ENCODE measurements at regions not wholly inside any gene's neighbourhood (a gene's known extent, or its start where the extent isn't known, plus 50 kb on each side); places are given as distances from the start of the nearest gene placed in this dataset.

DNA sequence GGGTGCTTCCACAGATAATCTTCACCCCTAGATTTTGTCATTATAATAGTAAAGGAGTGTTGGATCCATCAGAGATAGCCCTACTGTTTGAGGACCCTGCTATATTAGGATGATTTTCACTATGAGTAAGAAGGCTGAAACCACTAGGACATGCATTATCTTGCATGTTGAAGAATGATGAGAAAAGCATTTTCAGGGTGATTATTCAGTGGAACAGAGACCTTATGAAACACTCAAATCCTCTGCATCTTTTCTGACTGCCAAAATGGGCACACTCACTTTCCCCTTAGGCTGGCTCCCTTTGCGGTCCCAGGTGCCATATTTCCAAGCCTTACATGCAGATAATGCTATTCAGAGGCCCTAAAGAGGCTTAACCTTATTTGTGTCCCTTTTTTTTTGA is 296.9 kb downstream of the RND3 start:
- H3K27me3 ChIP-seq: no peaks in the 10 kb centered on the region
- H3K36me3 ChIP-seq (ENCODE audit: low read depth, missing control alignments): no peaks in the 10 kb centered on the region
- intact Hi-C loops (cut with DNase I; ENCODE audit: low total_unique reads): no loop called here
- H3K4me1 ChIP-seq: no peaks in the 10 kb centered on the region
- H3K9me3 ChIP-seq: no peaks in the 10 kb centered on the region
- H3K4me3 ChIP-seq: no peak overlapping the region
- no peak for DNase-seq
- TF ChIP-seq POLR2A (IDR thresholded peaks at IDR 0.05): no peak
- TF ChIP-seq, protein P1, sequence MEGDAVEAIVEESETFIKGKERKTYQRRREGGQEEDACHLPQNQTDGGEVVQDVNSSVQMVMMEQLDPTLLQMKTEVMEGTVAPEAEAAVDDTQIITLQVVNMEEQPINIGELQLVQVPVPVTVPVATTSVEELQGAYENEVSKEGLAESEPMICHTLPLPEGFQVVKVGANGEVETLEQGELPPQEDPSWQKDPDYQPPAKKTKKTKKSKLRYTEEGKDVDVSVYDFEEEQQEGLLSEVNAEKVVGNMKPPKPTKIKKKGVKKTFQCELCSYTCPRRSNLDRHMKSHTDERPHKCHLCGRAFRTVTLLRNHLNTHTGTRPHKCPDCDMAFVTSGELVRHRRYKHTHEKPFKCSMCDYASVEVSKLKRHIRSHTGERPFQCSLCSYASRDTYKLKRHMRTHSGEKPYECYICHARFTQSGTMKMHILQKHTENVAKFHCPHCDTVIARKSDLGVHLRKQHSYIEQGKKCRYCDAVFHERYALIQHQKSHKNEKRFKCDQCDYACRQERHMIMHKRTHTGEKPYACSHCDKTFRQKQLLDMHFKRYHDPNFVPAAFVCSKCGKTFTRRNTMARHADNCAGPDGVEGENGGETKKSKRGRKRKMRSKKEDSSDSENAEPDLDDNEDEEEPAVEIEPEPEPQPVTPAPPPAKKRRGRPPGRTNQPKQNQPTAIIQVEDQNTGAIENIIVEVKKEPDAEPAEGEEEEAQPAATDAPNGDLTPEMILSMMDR (IDR thresholded peaks at IDR 0.05): no peak
- no peak overlapping the region for H3K27ac ChIP-seq
- WGBS, 2 donors: 91 to 100% methylated on average over 1 of the region's 1 CpG

DNA sequence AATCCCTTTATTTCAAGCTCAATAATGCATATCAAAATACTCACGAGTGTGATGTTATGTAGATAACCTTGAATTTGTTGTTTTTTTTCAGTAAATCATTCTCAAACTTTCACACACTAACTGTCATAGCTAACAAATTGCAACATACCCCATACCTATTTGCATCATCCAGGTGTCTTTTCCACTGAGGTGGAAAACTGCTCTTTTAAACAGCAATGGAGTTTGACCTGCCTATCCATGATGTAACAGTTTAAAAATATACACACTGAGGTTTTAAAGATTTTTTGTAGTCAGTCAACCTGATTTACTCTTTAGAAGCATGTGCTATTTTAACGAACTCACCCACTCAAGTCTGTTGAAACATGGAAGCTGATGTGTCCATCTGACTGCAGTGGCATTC is 298.7 kb downstream of the RND3 start:
- intact Hi-C loops (cut with DNase I; ENCODE audit: low total_unique reads): no loop called here
- Histone ChIP-seq H3K27ac (no peak overlapping the region), H3K36me3 (ENCODE audit: low read depth, missing control alignments) (no peaks in the 10 kb centered on the region), H3K4me3 (no peak overlapping the region), H3K4me1 (no peaks in the 10 kb centered on the region), H3K27me3 (no peaks in the 10 kb centered on the region), H3K9me3 (no peaks in the 10 kb centered on the region)
- TF ChIP-seq, protein P1 (IDR thresholded peaks at IDR 0.05): no peak
- TF ChIP-seq POLR2A (IDR thresholded peaks at IDR 0.05): no peak
- no peak for DNase-seq
- WGBS, 2 donors: 70 to 77% methylated on average over 2 of the region's 2 CpGs

DNA sequence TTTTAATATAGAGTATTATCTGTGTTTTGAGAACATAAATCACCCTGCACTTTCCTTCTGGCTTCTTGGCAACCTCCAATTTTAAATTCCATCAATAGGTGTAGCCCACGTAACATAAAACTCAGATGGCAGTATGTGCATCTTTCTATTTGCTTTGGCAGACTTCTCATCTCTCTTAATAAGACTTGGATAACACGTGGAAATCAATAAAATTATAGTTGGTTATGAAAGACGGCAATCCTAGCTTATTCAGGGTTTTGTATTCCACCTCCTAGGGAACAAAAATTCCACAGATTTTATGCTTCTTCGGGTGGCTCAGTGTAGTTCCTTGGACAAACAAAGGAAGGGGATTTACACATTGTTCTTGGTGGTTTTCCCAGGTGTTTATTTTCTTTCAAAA is 299.3 kb downstream of the RND3 start:
- Histone ChIP-seq H3K4me3 (no peak overlapping the region), H3K27ac (no peak overlapping the region), H3K4me1 (no peaks in the 10 kb centered on the region), H3K9me3 (no peaks in the 10 kb centered on the region), H3K27me3 (no peaks in the 10 kb centered on the region), H3K36me3 (ENCODE audit: low read depth, missing control alignments) (no peaks in the 10 kb centered on the region)
- TF ChIP-seq, protein P1 (IDR thresholded peaks at IDR 0.05): no peak
- no peak for TF ChIP-seq POLR2A (IDR thresholded peaks at IDR 0.05)
- DNase-seq: no peak
- intact Hi-C loops (cut with DNase I; ENCODE audit: low total_unique reads): no loop called here
- WGBS, 2 donors: 24 to 43% methylated on average over 4 of the region's 4 CpGs

DNA sequence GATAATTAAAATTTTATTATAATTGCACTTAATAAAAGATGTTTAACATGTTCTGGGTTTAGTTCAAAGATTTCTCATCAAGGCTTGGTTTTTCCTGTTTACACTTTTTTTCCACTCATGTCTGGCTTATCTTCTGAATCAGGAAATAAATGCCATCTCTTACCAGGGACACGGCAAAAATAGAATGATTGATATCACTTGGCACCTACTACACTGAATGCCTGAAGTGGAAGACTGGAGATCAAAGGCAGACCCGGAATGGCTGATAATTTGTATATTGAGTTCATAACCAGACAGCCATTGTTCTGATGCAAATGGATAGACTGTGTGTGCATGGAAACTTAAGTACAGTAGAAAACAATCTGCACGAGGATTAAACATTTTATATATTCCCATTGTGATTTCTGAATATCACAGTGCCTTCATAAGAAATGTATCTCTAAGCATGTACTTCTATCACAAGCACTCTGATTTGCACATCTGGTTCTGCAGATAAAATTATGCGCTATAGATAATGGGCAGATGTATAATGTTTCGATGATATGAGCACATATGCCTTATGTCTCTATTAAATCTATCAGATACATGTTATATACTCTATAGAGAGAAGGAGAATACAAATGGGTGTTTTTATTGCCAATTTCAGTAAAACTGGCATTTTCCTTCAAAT is 304.8 kb downstream of the RND3 start:
- H3K27ac ChIP-seq: no peak overlapping the region
- DNase-seq: no peak
- intact Hi-C loops (cut with DNase I; ENCODE audit: low total_unique reads): no loop called here
- TF ChIP-seq POLR2A (IDR thresholded peaks at IDR 0.05): no peak
- TF ChIP-seq, protein P1 (IDR thresholded peaks at IDR 0.05): no peak
- WGBS, 2 donors: 73 to 78% methylated on average over 5 of the region's 5 CpGs
- no peaks in the 10 kb centered on the region for H3K36me3 ChIP-seq (ENCODE audit: low read depth, missing control alignments)
- H3K27me3 ChIP-seq: no peaks in the 10 kb centered on the region
- no peak overlapping the region for H3K4me3 ChIP-seq
- H3K4me1 ChIP-seq: no peaks in the 10 kb centered on the region
- H3K9me3 ChIP-seq: no peaks in the 10 kb centered on the region

DNA sequence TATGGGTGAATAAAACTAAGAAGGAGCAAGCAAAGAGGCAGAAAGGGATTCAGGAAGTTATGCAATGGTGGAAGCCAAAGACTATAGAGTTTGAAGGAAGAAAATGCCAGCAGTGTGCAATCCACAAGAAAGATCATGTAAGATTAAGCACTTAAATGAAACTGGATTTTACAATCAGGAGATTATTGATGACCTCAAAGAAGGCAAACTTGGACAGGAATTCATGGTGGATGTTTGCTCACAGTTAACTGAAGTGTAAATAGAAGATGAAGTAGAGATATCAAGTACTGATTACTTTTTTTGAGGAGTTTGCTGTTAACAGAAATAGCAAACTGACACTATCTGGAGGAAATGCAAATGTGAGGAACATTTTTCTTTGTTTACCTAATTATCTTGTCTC is 308.9 kb downstream of the RND3 start:
- TF ChIP-seq, protein P1 (IDR thresholded peaks at IDR 0.05): no peak
- no peak for TF ChIP-seq POLR2A (IDR thresholded peaks at IDR 0.05)
- DNase-seq: no peak
- Histone ChIP-seq H3K27me3 (no peaks in the 10 kb centered on the region), H3K27ac (no peak overlapping the region), H3K4me1 (no peaks in the 10 kb centered on the region), H3K9me3 (no peaks in the 10 kb centered on the region), H3K4me3 (no peak overlapping the region), H3K36me3 (ENCODE audit: low read depth, missing control alignments) (no peaks in the 10 kb centered on the region)
- intact Hi-C loops (cut with DNase I; ENCODE audit: low total_unique reads): no loop called here
